ENCODE measurements at regions not wholly inside any gene's neighbourhood (a gene's known extent, or its start where the extent isn't known, plus 50 kb on each side); places are given as distances from the start of the nearest gene placed in this dataset.
"Not testable (repeated sequence)": the region's sequence is repeated elsewhere in the genome, so short reads cannot be mapped to it uniquely, and the experiment has no call there.

- not testable (repeated sequence) for TF ChIP-seq CTCF (optimal IDR thresholded peaks at IDR 0.05 in 1 of 3, IDR thresholded peaks at IDR 0.05 in 1 of 3, conservative IDR thresholded peaks at IDR 0.05 in 1 of 3; ENCODE audit: extremely low read depth in 1 of 3, insufficient read depth in 2 of 3, low read length in 3 of 3); EZH2 (IDR thresholded peaks at IDR 0.05; ENCODE audit: low read length)
These were observed 909.4 kb downstream of the SORCS3 start for GRCh38 chr10:105550453-105550852.

All from keratinocyte (primary cell).